CD14-positive monocyte (primary cell): ENCODE measurements at regions not wholly inside any gene's neighbourhood (a gene's known extent, or its start where the extent isn't known, plus 50 kb on each side); places are given as distances from the start of the nearest gene placed in this dataset.

Experiments
- DNase-seq, 3 donors: peaks; one replicate each; pipeline ENCODE4 v3.0.0-alpha.2; 2011 to 2022
- H2AFZ ChIP-seq: 2 replicates; pipeline ENCODE4 v1.6.0; 2012; ENCODE audit warnings: mild to moderate bottlenecking, low read depth, low read length, inconsistent platforms; ENCODE audit not compliant: insufficient read depth, poor library complexity, severe bottlenecking
- H3K27ac ChIP-seq, 2 donors: 1 replicate in 1 of 2; 2 replicates in 1 of 2; pipeline ENCODE4 v1.5.1; 2012 to 2013; ENCODE audit warnings: low read length in 2 of 2, control low read depth in 1 of 2, inconsistent platforms in 1 of 2, low read depth in 1 of 2, mild to moderate bottlenecking in 1 of 2
- H3K27me3 ChIP-seq, 2 donors: one replicate each; pipeline versions ENCODE4 v1.6.0 to v1.6.1; 2011 to 2013; ENCODE audit warnings: low read length in 2 of 2; ENCODE audit not compliant: control insufficient read depth in 2 of 2, insufficient read depth in 2 of 2
- H3K36me3 ChIP-seq, 2 donors: replicated peaks in 1 of 2; 1 replicate in 1 of 2; 2 replicates in 1 of 2; pipeline versions ENCODE4 v1.5.1 to v1.6.1; 2012 to 2013; ENCODE audit warnings: low read length in 2 of 2, control low read depth in 1 of 2, inconsistent platforms in 1 of 2, mild to moderate bottlenecking in 1 of 2; ENCODE audit not compliant: insufficient read depth in 2 of 2, control insufficient read depth in 1 of 2
- H3K4me1 ChIP-seq, 2 donors: 1 replicate in 1 of 2; 2 replicates in 1 of 2; pipeline versions ENCODE4 v1.5.1 to v1.6.1; 2012 to 2013; ENCODE audit warnings: low read length in 2 of 2, control low read depth in 1 of 2, inconsistent platforms in 1 of 2, mild to moderate bottlenecking in 1 of 2, moderate library complexity in 1 of 2; ENCODE audit not compliant: insufficient read depth in 2 of 2, control insufficient read depth in 1 of 2
- H3K4me2 ChIP-seq: replicated peaks from 2 replicates; pipeline ENCODE3; 2012; ENCODE audit warnings: low read length, moderate library complexity, mild to moderate bottlenecking; ENCODE audit not compliant: poor library complexity, severe bottlenecking; ENCODE audit errors: extremely low read depth
- H3K4me3 ChIP-seq, 3 experiments: fragments of 200-600 bp in 1 of 3; sonication (generic) in 1 of 3; replicated peaks in 1 of 3; 1 replicate in 2 of 3; 2 replicates in 1 of 3; pipeline ENCODE4 v1.5.1; 2011 to 2013; ENCODE audit warnings: low read length in 3 of 3, mild to moderate bottlenecking in 3 of 3, control low read depth in 2 of 3, low read depth in 2 of 3, inconsistent platforms in 1 of 3, moderate library complexity in 1 of 3
- H3K79me2 ChIP-seq: 2 replicates; pipeline ENCODE4 v1.6.0; 2012; ENCODE audit warnings: mild to moderate bottlenecking, control low read depth, inconsistent platforms, low read length, moderate library complexity; ENCODE audit not compliant: insufficient read depth
- H3K9ac ChIP-seq: 2 replicates; pipeline ENCODE4 v1.6.0; 2017; ENCODE audit warnings: low read length, mild to moderate bottlenecking; ENCODE audit not compliant: insufficient read depth, poor library complexity, severe bottlenecking
- H3K9me3 ChIP-seq, 2 donors: replicated peaks in 1 of 2; 1 replicate in 1 of 2; 2 replicates in 1 of 2; pipeline versions ENCODE4 v1.5.1 to v1.6.1; 2012 to 2013; ENCODE audit warnings: low read length in 2 of 2, control low read depth in 1 of 2; ENCODE audit not compliant: control insufficient read depth in 1 of 2, insufficient read depth in 1 of 2
- H4K20me1 ChIP-seq: 2 replicates; pipeline ENCODE4 v1.6.0; 2012; ENCODE audit warnings: mild to moderate bottlenecking, low read length, control low read depth, moderate library complexity; ENCODE audit not compliant: insufficient read depth
- H3K27ac Mint-ChIP-seq, 7 donors: one replicate each; pipeline ENCODE4 v1.8.0; 2020; ENCODE audit warnings: mild to moderate bottlenecking in 7 of 7, mixed read lengths in 7 of 7, moderate library complexity in 6 of 7, inconsistent platforms in 2 of 7
- H3K27me3 Mint-ChIP-seq, 3 donors: one replicate each; pipeline ENCODE4 v1.8.0; 2021 to 2022; ENCODE audit warnings: low read depth in 3 of 3, mild to moderate bottlenecking in 3 of 3, mixed read lengths in 3 of 3, moderate library complexity in 3 of 3, inconsistent platforms in 1 of 3
- H3K36me3 Mint-ChIP-seq, 2 donors: one replicate each; pipeline ENCODE4 v1.8.0; 2020; ENCODE audit warnings: mixed read lengths in 2 of 2, inconsistent platforms in 1 of 2, mild to moderate bottlenecking in 1 of 2
- H3K4me1 Mint-ChIP-seq: one replicate; pipeline ENCODE4 v1.8.0; 2020; ENCODE audit warnings: mild to moderate bottlenecking, mixed read lengths
- H3K4me3 Mint-ChIP-seq, 2 donors: one replicate each; pipeline ENCODE4 v1.8.0; 2020; ENCODE audit warnings: mild to moderate bottlenecking in 2 of 2, mixed read lengths in 2 of 2, moderate library complexity in 1 of 2
- H3K9me3 Mint-ChIP-seq, 7 donors: one replicate each; pipeline ENCODE4 v1.8.0; 2020 to 2022; ENCODE audit warnings: mixed read lengths in 7 of 7, mild to moderate bottlenecking in 6 of 7, moderate library complexity in 6 of 7, inconsistent platforms in 2 of 7
- WGBS: methylation state at CpG from one replicate; pipeline ENCODE4 v1.1.5; 2013; ENCODE audit warnings: missing lambda C conversion rate; ENCODE audit not compliant: insufficient coverage; 5-methylcytosine and 5-hydroxymethylcytosine counted together
- intact Hi-C, 2 donors: fragments of 100-400 bp; cut with micrococcal nuclease; formaldehyde crosslinking; loops; one replicate each; pipeline versions ENCODE4 v1.15.0 to v1.15.1; 2023
- TF ChIP-seq, protein P1 (sequence below): fragments of 200-600 bp; IDR thresholded peaks from one replicate; pipeline ENCODE4 v1.8.0; 2022; ENCODE audit warnings: antibody characterized with exemption, mild to moderate bottlenecking

DNA sequence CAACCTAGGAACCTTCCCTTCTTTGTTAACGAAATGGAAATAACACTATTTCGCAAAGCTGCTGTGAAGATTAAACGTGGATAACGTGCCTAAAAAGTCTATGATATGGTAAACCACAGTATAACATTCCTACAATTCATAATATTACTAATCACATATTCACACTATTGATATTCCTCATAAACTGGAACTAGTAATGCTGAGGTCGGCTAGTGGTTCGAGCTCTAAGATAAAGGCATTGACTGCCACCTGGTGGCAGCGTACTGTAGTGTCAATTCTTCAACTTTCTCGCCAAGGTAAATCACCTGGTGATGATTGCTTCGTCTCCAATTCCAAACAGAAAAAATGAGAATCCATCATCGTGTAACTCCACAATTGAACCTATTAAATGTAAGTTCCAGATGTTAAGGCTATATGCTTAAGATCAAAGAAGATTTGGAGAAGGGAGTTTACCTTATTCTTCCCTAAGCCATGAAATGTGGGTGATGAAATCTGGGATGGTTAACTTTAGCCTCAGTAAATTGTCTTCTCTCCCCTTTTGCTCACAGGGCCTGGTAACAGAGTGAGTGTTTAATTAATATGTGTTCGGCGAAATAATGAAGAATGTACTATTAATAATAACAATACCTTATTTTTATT lies 197.5 kb upstream of the TMEM132C start:
- Histone ChIP-seq H3K9ac (no peak overlapping the region), H3K27ac (no peak overlapping the region), H3K4me2 (no peak overlapping the region), H3K79me2 (no peaks in the 10 kb centered on the region), H3K9me3 (no peaks in the 10 kb centered on the region), H3K27me3 (no peaks in the 10 kb centered on the region), H3K4me1 (no peaks in the 10 kb centered on the region), H3K36me3 (no peaks in the 10 kb centered on the region), H2AFZ (no peak overlapping the region), H4K20me1 (no peaks in the 10 kb centered on the region), H3K4me3 (no peak overlapping the region)
- H3K36me3 Mint-ChIP-seq: no peaks in the 10 kb centered on the region
- no peak overlapping the region for H3K27ac Mint-ChIP-seq
- TF ChIP-seq, protein P1, sequence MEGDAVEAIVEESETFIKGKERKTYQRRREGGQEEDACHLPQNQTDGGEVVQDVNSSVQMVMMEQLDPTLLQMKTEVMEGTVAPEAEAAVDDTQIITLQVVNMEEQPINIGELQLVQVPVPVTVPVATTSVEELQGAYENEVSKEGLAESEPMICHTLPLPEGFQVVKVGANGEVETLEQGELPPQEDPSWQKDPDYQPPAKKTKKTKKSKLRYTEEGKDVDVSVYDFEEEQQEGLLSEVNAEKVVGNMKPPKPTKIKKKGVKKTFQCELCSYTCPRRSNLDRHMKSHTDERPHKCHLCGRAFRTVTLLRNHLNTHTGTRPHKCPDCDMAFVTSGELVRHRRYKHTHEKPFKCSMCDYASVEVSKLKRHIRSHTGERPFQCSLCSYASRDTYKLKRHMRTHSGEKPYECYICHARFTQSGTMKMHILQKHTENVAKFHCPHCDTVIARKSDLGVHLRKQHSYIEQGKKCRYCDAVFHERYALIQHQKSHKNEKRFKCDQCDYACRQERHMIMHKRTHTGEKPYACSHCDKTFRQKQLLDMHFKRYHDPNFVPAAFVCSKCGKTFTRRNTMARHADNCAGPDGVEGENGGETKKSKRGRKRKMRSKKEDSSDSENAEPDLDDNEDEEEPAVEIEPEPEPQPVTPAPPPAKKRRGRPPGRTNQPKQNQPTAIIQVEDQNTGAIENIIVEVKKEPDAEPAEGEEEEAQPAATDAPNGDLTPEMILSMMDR: peak; percentile 71
- H3K4me3 Mint-ChIP-seq: no peak overlapping the region
- H3K4me1 Mint-ChIP-seq: no peaks in the 10 kb centered on the region
- intact Hi-C loops: no loop called here
- no peaks in the 10 kb centered on the region for H3K9me3 Mint-ChIP-seq
- no peak for DNase-seq
- whole genome bisulfite sequencing: 0% methylated on average over 3 of the region's 12 CpGs
- H3K27me3 Mint-ChIP-seq: peaks cover 1 to 3% (median 2%) of the 10 kb centered on the region in 3 donors

DNA sequence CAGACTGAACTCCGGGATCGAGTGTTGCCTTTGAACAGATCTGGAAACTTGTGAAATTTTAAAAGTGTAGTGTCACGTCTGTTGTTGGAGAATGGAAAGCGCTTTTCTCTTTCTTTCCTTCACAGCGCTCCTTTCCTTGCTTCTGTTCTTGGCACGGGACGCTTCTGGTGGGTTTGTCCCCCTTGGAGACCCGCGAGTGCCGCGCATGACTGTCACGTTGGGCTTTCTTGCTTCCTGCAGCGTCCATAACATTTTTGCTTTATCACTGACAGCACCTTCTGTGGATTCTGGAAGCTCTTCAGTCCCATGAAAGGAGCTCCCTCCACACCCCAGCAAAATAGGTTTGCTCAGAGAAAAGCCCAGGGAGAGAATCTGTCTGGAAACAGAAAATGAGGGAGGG lies 193.0 kb upstream of the TMEM132C start:
- intact Hi-C loops: no loop called here
- Mint-ChIP-seq H3K27ac (no peak overlapping the region), H3K36me3 (no peaks in the 10 kb centered on the region), H3K9me3 (peaks cover 0 to 8% (median 4%) of the 10 kb centered on the region in 7 donors), H3K27me3 (peaks cover 0 to 3% (median 3%) of the 10 kb centered on the region in 3 donors), H3K4me3 (no peak overlapping the region), H3K4me1 (no peaks in the 10 kb centered on the region)
- Histone ChIP-seq H3K4me3 (no peak overlapping the region), H4K20me1 (no peaks in the 10 kb centered on the region), H3K9me3 (peaks cover 0 to 8% of the 10 kb centered on the region in 2 donors), H3K79me2 (no peaks in the 10 kb centered on the region), H3K4me2 (no peak overlapping the region), H3K27me3 (no peaks in the 10 kb centered on the region), H3K36me3 (no peaks in the 10 kb centered on the region), H3K4me1 (no peaks in the 10 kb centered on the region), H3K9ac (no peak overlapping the region), H2AFZ (no peak overlapping the region), H3K27ac (no peak overlapping the region)
- TF ChIP-seq, protein P1: no peak
- no peak for DNase-seq
- WGBS: 100% methylated on average over 6 of the region's 13 CpGs
